Mucosa of descending colon (tissue), 3 donors: ENCODE measurements at regions not wholly inside any gene's neighbourhood (a gene's known extent, or its start where the extent isn't known, plus 50 kb on each side); places are given as distances from the start of the nearest gene placed in this dataset.
A peak's percentile ranks its signal among the peaks of the same experiment; 100 is the strongest.

Source experiments
- ATAC-seq: fragments of 200-7000 bp; cut with Tn5 transposase; one replicate; pipeline ENCODE4 v1.9.1; 2020; ENCODE audit warnings: mild to moderate bottlenecking, moderate library complexity
- DNase-seq, 3 donors: peaks; one replicate each; pipeline ENCODE4 v3.0.0-alpha.2; 2020
- H3K36me3 ChIP-seq: fragments of 200-600 bp; one replicate; pipeline ENCODE4 v1.8.0; 2021; ENCODE audit warnings: low read depth, mild to moderate bottlenecking
- H3K4me1 ChIP-seq: fragments of 200-600 bp; one replicate; pipeline ENCODE4 v1.8.0; 2021; ENCODE audit warnings: low read depth, mild to moderate bottlenecking
- H3K4me3 ChIP-seq: fragments of 200-600 bp; one replicate; pipeline ENCODE4 v1.8.0; 2021; ENCODE audit warnings: mild to moderate bottlenecking
- H3K9me3 ChIP-seq: fragments of 200-600 bp; one replicate; pipeline ENCODE4 v1.8.0; 2021; ENCODE audit warnings: mild to moderate bottlenecking
- CTCF ChIP-seq: fragments of 200-600 bp; IDR thresholded peaks from one replicate; pipeline ENCODE4 v1.8.0; 2022; ENCODE audit warnings: antibody characterized with exemption, mild to moderate bottlenecking
- intact Hi-C, 2 donors: fragments of 100-400 bp; cut with DNase I in 1 of 2; cut with micrococcal nuclease in 1 of 2; formaldehyde crosslinking; loops; one replicate each; pipeline versions ENCODE4 v1.11.0 to v1.11.1; 2022; cut with DNase I, micrococcal nuclease
- donor health status: DM: no; HTN: no; CAD: no; lungs with moderate emphysema.
- donor health status: DM: no; HTN: no; CAD: no.
- donor health status: DM: no; HTN: yes; CAD: no.

- Histone ChIP-seq H3K36me3 (no peaks in the 10 kb centered on the region), H3K4me1 (no peaks in the 10 kb centered on the region), H3K9me3 (no peaks in the 10 kb centered on the region), H3K4me3 (no peak overlapping the region)
- intact Hi-C loops: no loop called here
- ATAC-seq: no peak
- TF ChIP-seq CTCF: no peak
- peak in 1 of 3 donors; percentile 3 for DNase-seq
Observed at GRCh38 chr11:26134481-26135355, 197.2 kb upstream of the ANO3 start.

GRCh38 chr11:26137651-26138050 is 194.3 kb upstream of the ANO3 start:
- Histone ChIP-seq H3K4me1 (no peaks in the 10 kb centered on the region), H3K36me3 (no peaks in the 10 kb centered on the region), H3K9me3 (no peaks in the 10 kb centered on the region), H3K4me3 (no peak overlapping the region)
- intact Hi-C loops: no loop called here
- no peak for TF ChIP-seq CTCF
- ATAC-seq (no peak), DNase-seq (no peak)

GRCh38 chr11:26142891-26143290 is 189.0 kb upstream of the ANO3 start:
- Histone ChIP-seq H3K4me1 (no peaks in the 10 kb centered on the region), H3K36me3 (no peaks in the 10 kb centered on the region), H3K9me3 (no peaks in the 10 kb centered on the region), H3K4me3 (no peak overlapping the region)
- TF ChIP-seq CTCF: no peak
- DNase-seq (no peak), ATAC-seq (no peak)
- intact Hi-C loops: no loop called here

GRCh38 chr11:26143566-26144290 is 188.2 kb upstream of the ANO3 start:
- Histone ChIP-seq H3K4me1 (no peaks in the 10 kb centered on the region), H3K4me3 (no peak overlapping the region), H3K9me3 (no peaks in the 10 kb centered on the region), H3K36me3 (no peaks in the 10 kb centered on the region)
- DNase-seq: no peak
- ATAC-seq: no peak
- TF ChIP-seq CTCF: no peak
- intact Hi-C loops: no loop called here

- no peak for TF ChIP-seq CTCF
- intact Hi-C loops: no loop called here
- Histone ChIP-seq H3K9me3 (no peaks in the 10 kb centered on the region), H3K4me1 (no peaks in the 10 kb centered on the region), H3K4me3 (no peak overlapping the region), H3K36me3 (no peaks in the 10 kb centered on the region)
- ATAC-seq: no peak
- DNase-seq: no peak
Observed at GRCh38 chr11:26144291-26144690, 187.6 kb upstream of the ANO3 start.
